NCI-H1436 (cell line): ENCODE measurements at regions not wholly inside any gene's neighbourhood (a gene's known extent, or its start where the extent isn't known, plus 50 kb on each side); places are given as distances from the start of the nearest gene placed in this dataset.
"Not testable (repeated sequence)": the region's sequence is repeated elsewhere in the genome, so short reads cannot be mapped to it uniquely, and the experiment has no call there.

Source experiments
- DNase-seq: peaks from one replicate; lab custom pipeline; 2025; lab: John Stamatoyannopoulos, UW

DNA sequence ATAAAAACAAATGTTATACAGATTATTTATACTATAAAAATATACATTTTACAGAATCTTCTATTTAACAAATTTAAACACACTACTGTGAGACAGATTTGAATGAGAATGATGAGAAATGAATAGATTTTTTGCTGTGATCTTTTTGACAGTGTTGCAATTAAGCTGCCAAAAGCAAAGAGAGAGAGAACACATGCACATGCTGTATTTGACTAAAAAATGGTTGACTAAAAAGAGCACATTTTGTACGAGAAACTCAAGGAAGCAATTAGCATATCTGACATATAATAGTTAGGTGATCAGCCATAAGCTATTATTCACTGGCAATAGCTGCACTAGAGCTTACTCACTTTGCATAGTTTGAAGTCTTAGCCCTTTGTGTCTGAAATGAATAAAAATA is 115.8 kb downstream of the SYT10 start:
- no peak for DNase-seq

DNA sequence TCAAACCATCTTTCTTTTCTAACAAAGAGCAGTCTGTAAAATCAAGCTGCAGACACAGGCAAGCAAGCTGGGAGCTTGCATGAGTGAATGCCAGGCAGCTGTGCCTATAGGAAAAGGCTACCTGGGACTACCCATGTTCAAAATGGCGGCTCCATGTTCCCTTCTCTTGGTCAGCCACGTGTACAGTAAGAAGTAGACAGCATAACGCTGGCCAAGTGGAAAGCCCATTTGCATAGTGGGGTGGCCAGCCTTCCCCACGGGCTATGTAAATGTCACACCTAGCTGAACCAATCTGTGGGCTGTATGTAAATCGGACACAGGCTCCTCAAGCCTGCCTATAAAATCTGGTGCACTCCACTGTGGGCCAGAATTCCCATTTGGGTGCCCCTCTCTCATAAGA is 117.1 kb downstream of the SYT10 start:
- DNase-seq = no peak

DNA sequence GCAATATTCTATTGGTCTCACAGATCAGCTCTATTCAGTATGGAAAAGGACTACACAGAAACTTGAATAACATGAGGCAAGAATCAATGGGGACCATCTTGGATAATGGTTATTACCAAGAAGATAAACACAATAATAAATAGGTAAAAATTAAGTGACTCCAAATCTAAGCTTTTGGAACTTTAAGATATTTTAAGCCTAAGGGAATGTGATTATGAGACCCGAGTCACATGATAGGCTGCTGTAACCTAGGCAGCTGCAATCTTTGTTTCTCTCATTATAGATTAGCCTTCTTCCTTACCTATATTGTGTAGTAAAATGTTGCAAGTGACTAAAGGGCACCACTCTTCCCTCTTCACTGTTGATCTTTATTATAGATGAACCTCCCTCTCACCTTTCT is 121.9 kb downstream of the SYT10 start:
- no peak for DNase-seq

DNA sequence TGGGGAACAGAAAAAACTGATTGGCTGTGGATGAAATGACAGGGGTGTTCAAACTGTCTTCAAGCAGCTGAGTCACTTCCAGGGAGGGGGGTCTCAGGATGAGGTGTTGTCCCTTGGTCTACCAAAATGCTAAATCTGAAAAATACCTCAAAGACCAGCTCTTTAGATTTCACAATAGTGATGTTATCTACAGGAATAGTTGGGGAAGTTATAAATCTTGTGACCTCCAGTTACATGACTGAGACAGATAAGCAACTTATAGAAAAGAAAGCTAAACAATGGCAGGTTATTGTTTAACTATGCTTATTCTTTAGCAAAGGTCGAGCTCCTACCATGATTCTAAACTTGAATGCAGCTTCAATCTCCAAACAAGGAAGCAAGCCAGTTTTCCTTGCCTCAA is 125.4 kb downstream of the SYT10 start:
- no peak for DNase-seq

DNA sequence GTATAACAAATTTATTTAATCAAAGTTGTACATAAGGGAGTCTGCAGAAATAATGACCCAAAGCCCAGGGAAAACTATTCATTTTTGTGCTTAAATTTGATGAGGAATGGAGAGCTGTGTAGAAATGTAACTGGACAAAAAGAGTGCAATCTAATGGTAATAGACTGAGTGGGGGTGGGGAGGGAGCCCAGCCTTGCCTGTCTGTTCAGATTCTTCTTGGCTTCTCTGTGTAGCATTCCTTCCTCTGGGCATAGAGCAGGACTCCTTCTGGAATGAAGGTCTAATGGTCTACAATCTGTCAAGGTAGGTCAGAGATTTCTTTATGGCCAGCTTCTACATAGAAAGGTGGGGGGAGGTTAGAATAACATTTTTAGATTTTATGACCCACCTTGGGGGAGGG is 126.1 kb downstream of the SYT10 start:
- DNase-seq = no peak

DNA sequence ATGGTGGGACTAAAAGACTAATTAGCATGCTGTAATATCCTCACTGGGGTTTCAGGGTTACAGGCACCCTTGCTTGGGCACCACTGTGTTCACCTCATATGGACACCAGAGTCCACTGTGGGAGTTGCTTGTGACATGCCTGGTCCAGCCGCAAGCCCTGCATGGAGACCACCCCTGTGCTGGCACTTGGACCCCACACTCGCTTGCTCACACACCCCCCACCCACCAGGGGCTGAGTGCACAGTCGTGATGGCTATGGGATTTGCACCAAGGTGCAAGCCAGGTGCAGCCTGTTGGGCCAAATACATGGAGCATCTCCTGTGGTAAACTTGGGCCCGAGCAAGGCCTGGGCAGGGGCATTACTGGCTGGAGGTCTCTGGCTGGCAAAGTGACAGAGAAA is 129.1 kb downstream of the SYT10 start:
- no peak for DNase-seq

DNA sequence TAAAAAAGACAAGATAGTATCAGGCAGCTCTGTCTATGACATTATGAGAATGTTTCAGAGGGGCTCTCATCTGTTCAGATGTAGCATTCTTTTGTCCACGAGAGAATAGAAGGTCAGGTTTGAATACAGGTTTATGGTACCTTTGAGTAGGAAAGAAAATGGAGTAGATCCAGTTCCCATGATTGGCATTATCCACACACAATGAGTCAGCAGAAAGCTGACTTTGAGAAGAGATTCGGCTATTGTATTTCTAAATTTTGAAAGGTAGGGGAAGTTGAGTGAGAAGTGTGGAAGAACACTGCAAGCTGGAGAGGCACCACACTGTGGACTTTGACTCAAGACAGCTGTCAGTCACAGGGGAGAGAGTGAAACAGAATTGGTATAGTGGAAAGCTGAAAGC is 135.4 kb downstream of the SYT10 start:
- DNase-seq = no peak

DNA sequence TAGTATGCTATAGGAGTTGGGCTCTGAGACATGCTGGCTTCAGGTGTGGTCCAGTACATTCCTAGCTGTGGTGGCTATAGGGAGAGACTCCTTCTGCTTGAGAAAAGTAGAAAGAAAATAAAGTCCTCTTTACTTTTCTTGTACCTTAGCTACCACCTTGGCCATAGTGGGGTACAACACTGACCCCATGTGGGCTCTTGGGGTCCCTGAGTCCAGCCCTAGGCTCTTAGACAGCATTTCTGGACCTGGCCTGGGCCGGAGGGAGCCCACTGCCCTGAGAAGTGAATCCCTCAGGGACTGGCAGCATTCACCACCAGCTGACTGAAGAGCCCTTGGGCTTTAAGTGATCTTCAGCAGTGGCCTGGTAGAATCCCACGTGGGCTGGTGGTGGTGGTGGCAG is 143.1 kb downstream of the SYT10 start:
- no peak for DNase-seq

DNA sequence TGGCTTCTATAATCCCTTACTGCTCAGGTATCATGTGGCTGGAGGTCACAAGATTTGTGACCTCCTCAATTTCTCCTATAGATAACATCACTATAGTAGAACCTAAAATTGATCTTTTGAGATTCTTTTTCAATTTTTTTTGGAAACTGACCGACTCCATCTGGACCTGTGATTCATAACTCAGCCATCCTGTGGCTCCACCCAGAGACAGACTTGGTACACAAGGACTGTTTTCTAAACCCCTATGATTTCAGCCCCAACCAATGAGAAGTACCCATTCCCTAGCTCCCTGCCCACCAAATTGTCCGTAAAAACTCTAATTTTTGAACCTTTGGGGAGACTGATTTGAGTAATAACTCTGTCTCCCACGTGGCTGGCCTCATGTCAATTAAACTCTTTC is 148.9 kb downstream of the SYT10 start:
- DNase-seq = no peak

DNA sequence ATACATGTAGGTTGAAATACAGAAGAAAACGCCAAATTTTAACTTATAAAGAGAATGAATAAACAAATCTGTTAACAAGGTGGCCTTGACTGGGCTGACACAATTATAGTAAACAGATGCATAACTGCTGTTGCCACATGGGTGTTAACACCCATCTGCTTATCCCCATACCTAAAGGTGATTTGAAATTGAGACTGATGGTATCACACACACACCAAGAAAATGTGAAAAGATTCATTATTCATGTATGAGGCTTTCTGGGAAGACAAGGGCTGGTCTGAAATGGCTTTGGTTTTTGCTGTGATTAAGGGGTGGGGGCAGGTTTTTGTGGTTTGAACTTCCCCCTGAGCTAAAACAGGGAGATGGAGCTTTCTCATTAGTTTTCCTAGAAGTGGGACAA is 156.6 kb downstream of the SYT10 start:
- DNase-seq = no peak

DNA sequence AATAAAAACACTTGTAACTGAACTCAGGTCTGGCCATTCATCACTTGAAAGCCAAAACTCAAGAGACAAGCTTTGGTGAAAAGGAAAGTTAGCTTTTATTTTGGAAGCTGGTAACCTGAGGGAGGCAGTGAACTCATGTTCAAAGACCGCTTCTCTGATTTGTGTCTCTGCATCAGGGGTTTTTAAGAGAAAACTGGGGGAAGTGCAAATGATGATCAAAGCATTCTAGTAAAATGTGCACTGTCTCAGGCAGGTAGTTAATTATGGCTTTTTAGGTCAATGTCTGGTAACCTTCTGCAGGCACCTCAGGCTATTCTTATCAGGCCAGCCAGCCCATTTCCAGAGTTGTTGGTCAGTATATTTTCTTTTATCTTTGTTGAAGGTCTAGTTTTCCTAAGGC is 162.2 kb downstream of the SYT10 start:
- no peak for DNase-seq

DNA sequence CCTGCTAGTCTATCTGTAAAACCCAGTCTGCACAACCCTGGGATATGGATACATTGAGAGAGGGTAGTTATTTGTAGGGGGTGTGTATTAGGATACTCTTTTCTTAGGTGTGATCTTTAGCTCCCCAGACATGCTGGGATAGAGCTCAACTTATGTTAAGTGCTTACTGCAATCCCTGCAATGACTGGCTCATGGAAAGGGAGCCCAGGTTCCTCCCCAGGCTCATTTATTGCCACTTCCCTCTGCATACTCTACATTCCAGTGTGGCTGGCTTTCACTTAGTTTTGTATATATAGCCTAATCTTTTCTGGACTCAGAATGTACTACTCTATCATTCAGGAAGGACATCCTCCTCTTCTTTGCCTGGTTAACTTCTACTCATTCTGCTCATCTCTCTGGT is 172.0 kb downstream of the SYT10 start:
- no peak for DNase-seq

DNA sequence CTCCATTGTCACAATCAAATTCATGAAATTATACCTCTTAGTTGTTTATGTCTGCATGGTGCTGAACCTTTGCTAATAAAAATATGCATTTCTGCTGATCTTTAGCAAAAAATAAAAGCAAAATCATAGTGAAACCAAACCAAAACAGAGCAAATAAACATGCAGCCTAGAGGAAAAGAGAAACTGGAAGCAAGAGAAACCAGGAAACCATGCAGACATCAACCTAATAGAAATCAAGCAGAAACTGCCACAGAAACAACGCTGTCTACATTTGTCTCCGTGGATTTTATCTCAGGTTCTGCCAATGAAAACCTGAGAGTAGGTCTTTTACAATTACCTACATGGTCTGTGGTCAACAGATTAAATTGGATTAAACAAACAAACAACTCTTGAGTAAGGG is 173.7 kb downstream of the SYT10 start:
- DNase-seq = no peak

DNA sequence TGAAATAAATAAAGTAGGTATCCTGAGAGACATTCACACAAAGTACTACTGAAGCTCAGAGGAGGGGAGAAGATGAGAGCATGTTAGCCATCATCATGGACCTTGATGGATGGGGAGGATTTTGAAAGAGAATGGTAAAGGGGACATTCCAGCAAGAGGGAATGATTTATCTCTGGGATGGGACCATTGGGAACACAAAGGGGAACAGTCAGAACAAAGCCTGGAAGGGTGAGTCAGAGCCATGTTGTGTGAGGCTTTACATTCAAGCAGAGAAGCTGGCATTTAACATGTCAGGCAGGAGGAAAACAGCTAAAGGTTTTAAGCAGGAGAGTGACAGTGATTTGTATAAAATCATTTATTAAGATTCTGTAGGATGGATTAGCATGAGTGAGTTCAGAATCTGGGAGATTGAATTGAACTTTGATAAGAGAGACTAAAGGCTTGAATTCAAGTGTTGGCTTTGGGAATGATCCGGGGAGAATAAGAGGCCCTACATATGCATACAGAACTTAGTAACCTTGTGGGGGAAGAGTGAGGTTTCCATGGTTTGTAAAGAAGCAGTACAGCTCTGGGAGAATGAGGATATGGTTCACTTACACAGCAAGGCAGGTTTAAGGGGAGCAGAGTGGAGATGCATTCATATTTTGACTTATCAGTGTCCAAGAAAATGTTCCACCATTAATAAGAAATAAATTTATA is 174.4 kb downstream of the SYT10 start:
- DNase-seq = no peak

DNA sequence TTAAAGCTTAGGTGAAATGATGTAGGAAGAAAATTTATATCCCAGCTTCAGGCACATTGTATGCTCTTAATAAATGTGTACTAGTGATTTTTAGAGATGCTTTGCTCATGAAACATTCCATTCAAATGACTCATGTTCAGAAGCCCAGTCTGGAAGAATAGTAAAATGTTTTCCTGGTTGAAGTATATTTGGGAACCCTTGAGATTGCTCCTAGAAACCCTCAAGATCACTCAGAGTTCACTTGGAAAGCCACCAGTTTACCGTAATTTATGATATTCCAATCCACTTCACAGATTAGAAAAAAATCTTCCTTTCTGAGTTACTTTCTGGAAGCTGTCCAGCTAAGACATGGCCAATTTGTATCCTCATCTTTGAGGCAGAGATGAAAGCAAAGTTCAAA is 186.4 kb downstream of the SYT10 start:
- no peak for DNase-seq

DNA sequence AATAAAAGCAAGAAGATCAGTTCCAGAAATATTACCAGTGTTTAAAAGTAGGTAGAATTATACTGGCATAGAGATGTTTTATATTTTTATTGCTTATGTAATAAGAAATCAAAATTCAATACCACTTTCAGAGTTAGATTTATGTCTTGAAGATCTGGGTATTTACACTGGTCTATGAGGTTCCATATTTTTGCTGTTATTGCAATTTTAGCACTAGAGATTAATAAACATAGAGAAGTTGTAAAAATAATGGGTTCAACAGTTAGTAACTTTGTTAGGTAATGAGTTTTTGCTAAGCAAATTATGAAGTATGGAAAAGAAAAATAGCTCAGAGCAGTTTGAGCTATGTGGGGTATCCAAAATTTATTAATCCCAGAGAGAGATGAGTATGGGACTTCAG is 188.1 kb downstream of the SYT10 start:
- DNase-seq = no peak

DNA sequence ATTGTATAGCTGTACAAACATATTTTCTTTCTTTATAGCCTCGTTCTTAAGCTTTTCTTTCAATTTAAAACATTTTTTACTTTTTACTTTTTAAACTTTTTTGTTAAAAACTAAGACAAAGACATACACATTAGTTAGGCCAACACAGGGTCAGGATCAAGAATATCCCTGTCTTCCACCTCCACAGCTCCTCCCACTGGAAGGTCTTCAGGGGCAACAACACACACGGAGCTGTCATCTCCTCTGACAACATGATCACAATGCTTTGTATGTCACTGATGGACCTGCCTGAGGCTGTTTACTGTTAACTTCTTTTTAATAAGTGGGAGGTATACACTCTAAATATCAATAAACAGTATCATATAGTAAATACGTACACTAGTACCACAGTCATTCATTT is 191.3 kb downstream of the SYT10 start:
- DNase-seq = no peak

DNA sequence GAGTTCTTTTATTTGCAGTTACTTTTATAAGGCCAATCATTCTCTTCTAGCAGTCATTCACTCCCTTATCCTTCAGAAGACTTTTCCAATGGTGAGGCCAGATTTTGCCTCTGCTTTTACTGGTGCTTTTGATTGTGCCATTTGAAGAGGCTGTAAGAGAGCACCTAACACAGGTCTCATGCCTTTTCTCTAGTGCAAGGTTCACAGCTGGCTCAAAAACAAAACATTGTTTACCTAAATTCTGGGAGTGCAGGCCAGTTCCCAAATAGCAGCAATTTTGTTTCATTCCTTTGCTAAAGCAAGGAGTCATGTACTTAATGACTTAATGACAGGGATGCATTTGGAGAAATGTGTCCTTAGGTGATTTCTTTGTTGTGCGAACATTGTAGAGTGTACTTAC is 192.0 kb downstream of the SYT10 start:
- no peak for DNase-seq

DNA sequence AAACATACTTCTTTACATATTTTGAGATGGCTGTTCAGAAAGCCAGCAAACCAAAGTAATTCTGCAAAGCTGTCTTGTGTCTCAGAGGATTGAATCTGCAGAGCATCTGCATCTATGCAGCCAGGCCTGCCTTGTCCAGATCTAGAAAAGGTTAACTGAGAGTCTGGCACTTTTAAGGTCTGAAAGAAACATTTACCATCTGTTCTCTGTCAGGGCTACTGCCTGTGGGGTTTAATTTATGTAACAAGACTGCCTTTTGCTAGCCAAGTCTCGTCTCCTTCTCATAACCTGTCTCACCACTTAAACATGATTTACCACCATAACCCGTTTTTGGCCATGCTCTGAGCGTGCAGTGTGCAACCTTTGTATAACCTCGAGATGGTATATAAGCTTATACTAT is 194.2 kb downstream of the SYT10 start:
- DNase-seq = no peak

DNA sequence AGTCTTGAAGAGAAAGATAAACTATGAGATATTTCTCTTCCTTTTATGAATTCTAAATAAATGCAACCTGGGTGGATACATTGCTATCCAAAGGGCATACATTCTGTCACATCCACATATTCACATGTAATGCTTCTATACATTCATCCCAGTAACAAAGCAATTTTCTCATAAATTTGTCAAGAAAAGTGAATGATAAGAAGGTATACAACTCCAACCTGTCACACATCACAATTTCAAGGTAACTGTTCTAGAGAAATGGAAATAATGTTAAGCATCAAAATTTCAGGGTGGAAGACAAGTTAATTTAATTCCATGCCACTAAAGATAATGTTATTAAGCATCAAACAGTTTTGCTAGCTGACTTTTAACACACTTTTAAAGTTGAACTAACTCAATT is 212.9 kb downstream of the SYT10 start:
- no peak for DNase-seq

DNA sequence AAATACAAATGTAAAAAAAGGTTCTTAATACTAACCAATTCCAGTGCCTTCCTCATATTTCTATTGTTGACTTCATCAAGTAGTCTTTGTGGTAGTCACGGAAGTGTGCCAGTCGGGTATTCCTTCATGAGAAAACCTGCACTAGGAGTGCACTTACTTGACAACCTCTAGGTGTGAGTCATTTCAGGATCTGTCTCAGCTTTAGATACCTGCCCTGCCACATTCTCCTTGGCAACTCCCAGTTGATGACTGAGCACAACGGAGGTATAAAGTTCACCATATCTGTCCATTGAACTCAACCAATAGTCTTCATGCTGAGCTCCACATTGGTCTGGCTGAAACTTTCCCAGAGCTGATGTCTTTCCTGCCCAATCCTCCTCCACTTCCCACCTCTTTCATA is 215.7 kb downstream of the SYT10 start:
- DNase-seq = no peak

DNA sequence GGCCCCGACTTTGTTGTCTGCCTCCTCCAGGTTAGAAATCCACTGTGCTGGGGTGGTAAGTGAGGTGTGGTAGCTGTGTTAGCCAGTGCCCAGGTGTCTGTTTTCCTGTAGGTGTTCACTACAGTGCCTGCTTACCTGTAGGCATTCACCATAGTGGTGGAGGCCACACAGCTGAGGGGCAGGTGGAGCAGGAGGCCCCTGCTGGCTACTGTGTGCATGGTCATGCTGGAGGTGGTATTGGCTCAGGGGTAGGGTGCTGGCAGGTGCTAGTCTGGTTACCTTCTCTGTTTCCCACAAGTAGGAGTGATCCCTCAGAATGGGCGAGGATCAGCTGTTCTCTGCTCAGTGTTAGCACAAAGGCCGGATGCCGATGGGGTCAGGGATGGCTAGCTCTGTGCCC is 217.3 kb downstream of the SYT10 start:
- no peak for DNase-seq

DNA sequence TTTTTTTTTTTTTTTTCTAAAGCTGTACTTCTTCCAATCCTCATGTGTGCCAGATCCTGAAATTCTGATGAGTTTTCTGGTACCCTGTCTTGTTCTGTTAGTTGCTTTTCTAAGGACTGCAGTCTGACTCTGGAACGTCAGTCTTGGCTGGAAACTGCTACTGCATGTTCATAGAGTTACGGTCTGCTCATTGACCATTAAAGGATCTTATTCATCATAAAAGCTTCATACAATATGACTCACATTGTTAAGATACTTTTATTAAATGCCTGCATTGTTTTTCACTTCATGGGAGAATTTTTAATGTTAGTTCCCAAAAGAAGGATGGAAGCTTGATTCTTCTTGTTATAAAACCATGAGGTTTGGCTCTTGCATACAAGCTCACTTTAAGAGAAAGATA is 233.6 kb downstream of the SYT10 start:
- no peak for DNase-seq

DNA sequence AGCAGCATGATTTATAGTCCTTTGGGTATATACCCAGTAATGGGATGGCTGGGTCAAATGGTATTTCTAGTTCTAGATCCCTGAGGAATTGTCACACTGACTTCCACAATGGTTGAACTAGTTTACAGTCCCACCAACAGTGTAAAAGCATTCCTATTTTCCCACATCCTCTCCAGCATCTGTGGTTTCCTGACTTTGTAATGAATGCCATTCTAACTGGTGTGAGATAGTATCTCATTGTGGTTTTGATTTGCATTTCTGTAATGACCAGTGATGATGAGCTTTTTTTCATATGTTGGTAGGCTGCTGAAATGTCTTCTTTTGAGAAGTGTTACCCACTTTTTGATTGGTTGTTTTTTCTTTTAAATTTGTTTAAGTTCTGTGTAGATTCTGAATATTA is 245.2 kb downstream of the SYT10 start:
- not testable (repeated sequence) for DNase-seq

DNA sequence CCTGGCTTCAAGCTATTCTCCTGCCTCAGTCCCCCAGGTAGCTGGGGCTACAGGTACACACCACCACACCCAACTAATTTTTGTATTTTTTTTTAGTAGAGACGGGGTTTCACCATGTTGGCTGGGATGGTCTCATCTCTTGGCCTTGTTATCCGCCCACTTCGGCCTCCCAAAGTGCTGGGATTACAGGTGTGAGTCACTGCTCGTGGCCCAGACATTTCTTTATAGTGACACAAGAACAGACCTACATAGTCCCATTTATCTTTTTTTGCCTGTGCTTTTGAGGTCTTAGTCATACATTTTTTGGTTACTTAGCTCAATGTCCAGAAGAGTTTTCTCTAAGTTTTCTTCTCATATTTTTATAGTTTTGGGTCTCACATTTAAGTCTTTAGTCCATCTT is 247.4 kb downstream of the SYT10 start:
- DNase-seq = no peak
